Activated naive CD4-positive, alpha-beta T cell treated with anti-CD3 and anti-CD28 coated beads for 36 hours (primary cell): ENCODE measurements at regions not wholly inside any gene's neighbourhood (a gene's known extent, or its start where the extent isn't known, plus 50 kb on each side); places are given as distances from the start of the nearest gene placed in this dataset.
A peak's percentile ranks its signal among the peaks of the same experiment; 100 is the strongest.

Source experiments
- CTCF ChIA-PET: fragments of 350-600 bp; sonication (Branson Sonifier 250); formaldehyde crosslinking; loops from one replicate; lab custom pipeline; 2021; ENCODE audit warnings: antibody characterized with exemption; lab: Charles Lee
- DNase-seq: peaks from one replicate; pipeline ENCODE4 v3.0.0-alpha.2; 2020
- H3K27ac Mint-ChIP-seq: one replicate; pipeline ENCODE4 v1.8.0; 2021; ENCODE audit warnings: mild to moderate bottlenecking, mixed read lengths
- H3K27me3 Mint-ChIP-seq: one replicate; pipeline ENCODE4 v1.8.0; 2021; ENCODE audit warnings: low read depth, mixed read lengths
- H3K36me3 Mint-ChIP-seq: one replicate; pipeline ENCODE4 v1.8.0; 2021; ENCODE audit warnings: low read depth, mixed read lengths
- H3K4me1 Mint-ChIP-seq: one replicate; pipeline ENCODE4 v1.8.0; 2021; ENCODE audit warnings: low read depth, mixed read lengths
- H3K4me3 Mint-ChIP-seq: one replicate; pipeline ENCODE4 v1.8.0; 2021; ENCODE audit warnings: mild to moderate bottlenecking, moderate library complexity, mixed read lengths
- H3K9me3 Mint-ChIP-seq: one replicate; pipeline ENCODE4 v1.8.0; 2021; ENCODE audit warnings: mixed read lengths
- intact Hi-C: fragments of 100-400 bp; cut with micrococcal nuclease; formaldehyde crosslinking; loops from one replicate; pipeline ENCODE4 v1.15.1; 2023

GRCh38 chr3:30256474-30256873, 349.9 kb upstream of the TGFBR2 start:
- intact Hi-C loops, result no loop called here
- CTCF ChIA-PET, result interaction anchor here (0.6 kb wide), 2 partner anchors 18 to 494 kb away, joined by 3 to 4 read pairs; no protein-coding TSS in a partner anchor
- Mint-ChIP-seq H3K27ac (no peak overlapping the region), H3K4me3 (no peak overlapping the region), H3K9me3 (peaks cover 2% of the 10 kb centered on the region), H3K36me3 (no peaks in the 10 kb centered on the region), H3K27me3 (no peaks in the 10 kb centered on the region), H3K4me1 (no peaks in the 10 kb centered on the region)
- DNase-seq, result no peak

GRCh38 chr3:30258426-30259392, 347.7 kb upstream of the TGFBR2 start:
- H3K4me3 Mint-ChIP-seq, result no peak overlapping the region
- H3K9me3 Mint-ChIP-seq, result peaks cover 2% of the 10 kb centered on the region
- peaks cover 13% of the 10 kb centered on the region for H3K4me1 Mint-ChIP-seq
- no peaks in the 10 kb centered on the region for H3K27me3 Mint-ChIP-seq
- DNase-seq, result no peak
- CTCF ChIA-PET, result interaction anchor here (1.3 kb wide), 1 partner anchor 62 kb away, joined by 3 read pairs; no protein-coding TSS in a partner anchor
- no peaks in the 10 kb centered on the region for H3K36me3 Mint-ChIP-seq
- intact Hi-C loops, result no loop called here
- H3K27ac Mint-ChIP-seq, result no peak overlapping the region

- no peak overlapping the region for H3K27ac Mint-ChIP-seq
- peaks cover 19% of the 10 kb centered on the region for H3K4me1 Mint-ChIP-seq
- peaks cover 2% of the 10 kb centered on the region for H3K9me3 Mint-ChIP-seq
- intact Hi-C loops, result no loop called here
- H3K4me3 Mint-ChIP-seq, result no peak overlapping the region
- no peaks in the 10 kb centered on the region for H3K36me3 Mint-ChIP-seq
- DNase-seq, result no peak
- CTCF ChIA-PET, result interaction anchor here (0.6 to 1.3 kb wide), 2 partner anchors 61 to 78 kb away, joined by 3 read pairs; no protein-coding TSS in a partner anchor
- no peaks in the 10 kb centered on the region for H3K27me3 Mint-ChIP-seq
Observed at GRCh38 chr3:30259730-30260129, 346.7 kb upstream of the TGFBR2 start.

GRCh38 chr3:30260762-30261161, 345.6 kb upstream of the TGFBR2 start:
- peaks cover 4% of the 10 kb centered on the region for H3K36me3 Mint-ChIP-seq
- peaks cover 8% of the 10 kb centered on the region for H3K9me3 Mint-ChIP-seq
- no peaks in the 10 kb centered on the region for H3K27me3 Mint-ChIP-seq
- intact Hi-C loops, result no loop called here
- CTCF ChIA-PET, result interaction anchor here (0.9 to 1.9 kb wide), 2 partner anchors 14 to 218 kb away, joined by 3 to 5 read pairs; no protein-coding TSS in a partner anchor
- H3K4me1 Mint-ChIP-seq, result peaks cover 19% of the 10 kb centered on the region
- no peak overlapping the region for H3K27ac Mint-ChIP-seq
- no peak overlapping the region for H3K4me3 Mint-ChIP-seq
- DNase-seq, result no peak

GRCh38 chr3:30263238-30263924, 343.0 kb upstream of the TGFBR2 start:
- H3K4me1 Mint-ChIP-seq, result peaks cover 19% of the 10 kb centered on the region
- intact Hi-C loops, result no loop called here
- peaks cover 4% of the 10 kb centered on the region for H3K36me3 Mint-ChIP-seq
- peaks cover 8% of the 10 kb centered on the region for H3K9me3 Mint-ChIP-seq
- CTCF ChIA-PET, result interaction anchor here (0.6 to 1.3 kb wide), 7 partner anchors 8 to 869 kb away, joined by 3 to 4 read pairs (median 3); no protein-coding TSS in a partner anchor
- no peaks in the 10 kb centered on the region for H3K27me3 Mint-ChIP-seq
- no peak for DNase-seq
- H3K4me3 Mint-ChIP-seq, result no peak overlapping the region
- peak overlapping the region; percentile 42 for H3K27ac Mint-ChIP-seq

- DNase-seq, result no peak
- H3K4me1 Mint-ChIP-seq, result peaks cover 19% of the 10 kb centered on the region
- CTCF ChIA-PET, result interaction anchor here (0.6 to 1.3 kb wide), 6 partner anchors 12 to 868 kb away, joined by 3 to 4 read pairs (median 3); no protein-coding TSS in a partner anchor
- peaks cover 4% of the 10 kb centered on the region for H3K36me3 Mint-ChIP-seq
- no peak overlapping the region for H3K4me3 Mint-ChIP-seq
- no peaks in the 10 kb centered on the region for H3K27me3 Mint-ChIP-seq
- peaks cover 8% of the 10 kb centered on the region for H3K9me3 Mint-ChIP-seq
- peak overlapping the region; percentile 4 for H3K27ac Mint-ChIP-seq
- intact Hi-C loops, result no loop called here
Observed at GRCh38 chr3:30263925-30264313, 342.5 kb upstream of the TGFBR2 start.

- peaks cover 19% of the 10 kb centered on the region for H3K4me1 Mint-ChIP-seq
- CTCF ChIA-PET, result no interaction called here
- peaks cover 4% of the 10 kb centered on the region for H3K36me3 Mint-ChIP-seq
- H3K4me3 Mint-ChIP-seq, result no peak overlapping the region
- H3K9me3 Mint-ChIP-seq, result peaks cover 8% of the 10 kb centered on the region
- H3K27me3 Mint-ChIP-seq, result no peaks in the 10 kb centered on the region
- intact Hi-C loops, result no loop called here
- DNase-seq, result no peak
- H3K27ac Mint-ChIP-seq, result no peak overlapping the region
Observed at GRCh38 chr3:30266524-30266923, 339.9 kb upstream of the TGFBR2 start.

- Mint-ChIP-seq H3K27me3 (no peaks in the 10 kb centered on the region), H3K9me3 (peaks cover 8% of the 10 kb centered on the region), H3K36me3 (peaks cover 4% of the 10 kb centered on the region), H3K27ac (no peak overlapping the region), H3K4me3 (no peak overlapping the region), H3K4me1 (peaks cover 10% of the 10 kb centered on the region)
- CTCF ChIA-PET, result no interaction called here
- no peak for DNase-seq
- intact Hi-C loops, result no loop called here
Observed at GRCh38 chr3:30268288-30268687, 338.1 kb upstream of the TGFBR2 start.

- DNase-seq, result no peak
- H3K27me3 Mint-ChIP-seq, result no peaks in the 10 kb centered on the region
- no peak overlapping the region for H3K4me3 Mint-ChIP-seq
- H3K36me3 Mint-ChIP-seq, result peaks cover 4% of the 10 kb centered on the region
- CTCF ChIA-PET, result no interaction called here
- no peaks in the 10 kb centered on the region for H3K4me1 Mint-ChIP-seq
- H3K27ac Mint-ChIP-seq, result no peak overlapping the region
- intact Hi-C loops, result no loop called here
- H3K9me3 Mint-ChIP-seq, result peaks cover 7% of the 10 kb centered on the region
Observed at GRCh38 chr3:30269751-30270445, 336.5 kb upstream of the TGFBR2 start.

- H3K27ac Mint-ChIP-seq, result no peak overlapping the region
- no peaks in the 10 kb centered on the region for H3K27me3 Mint-ChIP-seq
- intact Hi-C loops, result no loop called here
- H3K9me3 Mint-ChIP-seq, result no peaks in the 10 kb centered on the region
- no peaks in the 10 kb centered on the region for H3K36me3 Mint-ChIP-seq
- no peak overlapping the region for H3K4me3 Mint-ChIP-seq
- CTCF ChIA-PET, result interaction anchor here (1.0 kb wide), 1 partner anchor 9 kb away, joined by 3 read pairs; no protein-coding TSS in a partner anchor
- DNase-seq, result no peak
- no peaks in the 10 kb centered on the region for H3K4me1 Mint-ChIP-seq
Observed at GRCh38 chr3:30271781-30272180, 334.6 kb upstream of the TGFBR2 start.

- no peak overlapping the region for H3K4me3 Mint-ChIP-seq
- intact Hi-C loops, result no loop called here
- peaks cover 8% of the 10 kb centered on the region for H3K9me3 Mint-ChIP-seq
- no peak for DNase-seq
- no peak overlapping the region for H3K27ac Mint-ChIP-seq
- no peaks in the 10 kb centered on the region for H3K4me1 Mint-ChIP-seq
- CTCF ChIA-PET, result interaction anchor here (0.6 kb wide), 1 partner anchor 20 kb away, joined by 4 read pairs; no protein-coding TSS in a partner anchor
- no peaks in the 10 kb centered on the region for H3K36me3 Mint-ChIP-seq
- no peaks in the 10 kb centered on the region for H3K27me3 Mint-ChIP-seq
Observed at GRCh38 chr3:30273304-30274072, 332.9 kb upstream of the TGFBR2 start.
